HPDE6-E6E7 (cell line): ENCODE measurements at regions not wholly inside any gene's neighbourhood (a gene's known extent, or its start where the extent isn't known, plus 50 kb on each side); places are given as distances from the start of the nearest gene placed in this dataset.

Experiments used
- DNase-seq: peaks from one replicate; pipeline ENCODE4 v3.0.0; 2011; ENCODE audit warnings: missing footprints; ENCODE audit errors: extremely low spot score

DNA sequence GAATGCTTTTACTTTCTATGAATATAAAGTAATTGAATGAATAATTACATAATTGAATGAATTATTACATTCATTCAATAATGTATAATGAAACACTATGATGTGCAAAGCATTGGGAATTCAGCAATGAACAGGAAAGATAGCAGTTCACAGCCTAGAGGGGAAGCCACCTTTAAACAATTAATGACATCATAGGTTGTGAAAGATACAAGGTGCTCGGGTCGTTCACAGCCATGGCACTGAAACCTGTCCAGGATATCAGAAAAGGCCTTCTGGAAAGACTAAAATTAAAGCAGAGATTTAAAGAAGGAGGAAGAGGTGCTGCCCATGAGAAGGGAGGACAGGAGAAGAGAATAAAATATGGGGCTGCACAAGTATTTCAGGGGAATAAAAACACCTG, 171.4 kb upstream of the KLF4 start:
- DNase-seq = no peak

GRCh38 chr9:107653263-107653821, 163.8 kb upstream of the KLF4 start:
- DNase-seq = no peak

GRCh38 chr9:107650995-107651394, 161.4 kb upstream of the KLF4 start:
- DNase-seq = no peak

DNA sequence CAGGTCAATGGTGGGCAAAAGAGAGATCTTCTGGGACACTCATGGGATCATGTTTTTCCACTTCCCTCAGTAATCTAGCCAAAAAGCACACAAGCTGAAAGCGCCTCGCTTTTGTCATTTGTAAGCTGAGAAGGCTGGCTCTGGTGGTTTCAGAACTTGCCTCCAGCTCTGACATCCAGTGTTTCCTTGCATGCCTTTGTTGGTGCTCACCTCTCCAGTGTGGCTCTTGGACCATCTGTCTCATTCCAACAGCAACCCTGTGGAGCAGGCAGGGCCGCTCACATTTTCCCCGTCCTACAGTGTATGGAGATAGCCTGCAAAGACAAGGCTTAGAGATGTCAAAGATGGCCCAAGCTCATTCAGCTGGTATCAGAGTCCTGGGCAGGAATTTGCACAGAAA, 160.8 kb upstream of the KLF4 start:
- DNase-seq = no peak

GRCh38 chr9:107648153-107648715, 158.7 kb upstream of the KLF4 start:
- DNase-seq = no peak

DNA sequence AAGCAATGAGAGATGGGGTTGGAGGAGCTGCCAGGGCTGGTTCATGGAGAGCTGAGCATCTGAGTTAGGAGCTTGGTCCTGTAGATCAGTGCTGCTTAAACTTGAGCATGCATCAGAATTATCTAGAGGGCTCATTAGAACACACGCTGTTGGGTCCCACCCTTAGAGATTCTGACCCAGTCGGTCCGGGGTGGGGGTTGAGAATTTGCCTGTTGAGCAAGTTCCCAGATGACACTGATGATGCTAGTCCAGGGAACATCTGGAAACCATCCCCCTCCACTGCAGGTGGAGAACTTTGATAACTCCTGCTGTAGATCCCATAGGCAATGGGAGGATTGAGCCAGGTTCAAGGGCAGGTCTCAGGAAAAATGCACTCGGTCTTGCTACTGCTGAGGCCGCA, 158.0 kb upstream of the KLF4 start:
- DNase-seq = no peak

- DNase-seq = no peak
Measured at GRCh38 chr9:107647141-107647540, 157.6 kb upstream of the KLF4 start.

- DNase-seq = no peak
Measured at GRCh38 chr9:107645464-107645833, 155.9 kb upstream of the KLF4 start.

DNA sequence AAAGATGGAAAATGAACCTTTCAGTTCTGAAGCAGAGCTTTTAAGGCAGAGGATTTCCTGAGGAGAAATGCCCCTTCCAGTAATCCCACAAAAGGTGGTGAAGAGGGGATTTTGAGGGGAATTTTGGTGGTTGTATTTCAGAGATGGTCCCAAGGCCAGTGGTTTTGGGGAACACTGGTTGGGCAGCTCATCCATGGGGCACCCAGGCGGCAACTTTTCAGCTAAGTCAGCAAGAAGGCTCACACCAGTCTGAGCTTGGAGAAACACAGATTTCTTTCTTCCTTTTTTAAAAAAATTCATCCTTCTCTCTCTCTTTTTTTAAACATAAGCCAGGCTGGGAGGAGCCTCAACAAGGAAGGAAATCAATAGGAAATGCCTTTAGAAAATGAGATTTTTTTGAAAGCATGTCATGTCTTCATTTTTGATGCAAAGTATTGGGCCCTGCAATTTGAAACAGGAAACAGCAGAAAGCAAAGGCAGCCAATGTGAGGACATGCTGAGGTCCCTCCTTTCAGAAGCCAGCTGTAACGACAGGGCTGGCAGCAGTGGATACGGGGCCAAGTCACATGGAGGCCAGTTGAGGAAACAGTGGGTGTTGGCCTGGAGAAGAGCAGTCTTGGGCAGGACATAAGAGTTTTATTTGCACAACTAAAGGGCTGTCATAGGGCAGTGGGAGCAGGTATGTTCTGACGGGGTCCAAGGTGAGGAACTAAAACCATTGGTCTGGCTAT, 155.3 kb upstream of the KLF4 start:
- no peak for DNase-seq

DNA sequence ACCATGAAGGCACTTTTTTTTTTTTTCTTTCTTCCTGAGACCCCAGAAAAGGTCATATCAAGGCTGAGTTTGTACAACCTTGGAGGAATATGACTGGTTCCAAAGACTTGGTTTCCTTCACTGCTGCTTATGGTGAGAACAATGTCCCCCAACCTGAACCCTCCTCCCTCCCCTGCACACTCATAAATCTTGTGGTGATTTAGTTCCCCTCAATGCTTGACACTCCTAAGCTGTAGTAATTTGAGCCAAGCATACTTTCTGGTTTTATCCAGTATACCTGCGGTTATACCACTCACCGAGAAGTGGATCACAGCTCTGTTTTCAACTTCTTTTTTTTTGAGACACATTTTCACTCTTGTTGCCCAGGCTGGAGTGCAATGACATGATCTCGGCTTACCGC, 149.9 kb upstream of the KLF4 start:
- no peak for DNase-seq

DNA sequence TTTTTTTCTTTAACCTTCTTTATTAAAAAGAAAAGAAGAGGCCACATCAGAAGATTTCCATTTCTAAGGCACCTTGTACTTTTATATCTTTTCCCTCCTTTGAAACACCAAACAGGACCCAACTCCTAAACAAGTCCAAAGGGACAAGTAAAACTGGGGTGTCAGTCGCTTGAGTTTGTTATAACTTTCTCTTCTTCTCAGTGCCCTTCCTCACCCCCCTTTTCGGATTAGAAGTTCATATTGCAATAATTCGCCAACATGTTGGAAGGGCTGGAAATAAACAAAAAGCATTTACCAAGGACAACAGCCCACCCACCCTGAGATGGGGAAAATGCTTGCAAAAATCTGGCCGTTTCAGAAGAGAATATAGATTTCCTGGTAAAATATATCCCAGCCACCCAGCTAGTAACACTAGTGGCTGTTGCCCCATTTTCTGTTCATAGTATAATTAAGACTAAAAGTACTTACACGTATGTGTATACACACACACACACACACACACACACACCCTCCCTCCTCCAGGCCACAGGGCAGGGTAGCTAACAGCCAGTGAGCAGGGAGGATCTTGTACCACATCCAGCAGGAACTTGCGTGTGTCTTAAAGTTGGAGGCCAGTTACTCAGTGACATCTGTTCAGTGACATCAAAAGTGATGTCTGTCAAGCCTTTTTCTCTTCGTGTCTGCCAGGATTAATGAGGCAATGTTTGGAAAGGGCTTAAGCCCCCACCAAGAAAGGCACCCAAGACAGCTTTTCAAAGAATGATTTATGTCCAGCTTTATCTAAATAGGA, 149.1 kb upstream of the KLF4 start:
- no peak for DNase-seq

- DNase-seq = peak; percentile 44
Measured at GRCh38 chr9:107637421-107638420, 148.2 kb upstream of the KLF4 start.

GRCh38 chr9:107636571-107637381, 147.2 kb upstream of the KLF4 start:
- no peak for DNase-seq

GRCh38 chr9:107635803-107636174, 146.2 kb upstream of the KLF4 start:
- DNase-seq = no peak

DNA sequence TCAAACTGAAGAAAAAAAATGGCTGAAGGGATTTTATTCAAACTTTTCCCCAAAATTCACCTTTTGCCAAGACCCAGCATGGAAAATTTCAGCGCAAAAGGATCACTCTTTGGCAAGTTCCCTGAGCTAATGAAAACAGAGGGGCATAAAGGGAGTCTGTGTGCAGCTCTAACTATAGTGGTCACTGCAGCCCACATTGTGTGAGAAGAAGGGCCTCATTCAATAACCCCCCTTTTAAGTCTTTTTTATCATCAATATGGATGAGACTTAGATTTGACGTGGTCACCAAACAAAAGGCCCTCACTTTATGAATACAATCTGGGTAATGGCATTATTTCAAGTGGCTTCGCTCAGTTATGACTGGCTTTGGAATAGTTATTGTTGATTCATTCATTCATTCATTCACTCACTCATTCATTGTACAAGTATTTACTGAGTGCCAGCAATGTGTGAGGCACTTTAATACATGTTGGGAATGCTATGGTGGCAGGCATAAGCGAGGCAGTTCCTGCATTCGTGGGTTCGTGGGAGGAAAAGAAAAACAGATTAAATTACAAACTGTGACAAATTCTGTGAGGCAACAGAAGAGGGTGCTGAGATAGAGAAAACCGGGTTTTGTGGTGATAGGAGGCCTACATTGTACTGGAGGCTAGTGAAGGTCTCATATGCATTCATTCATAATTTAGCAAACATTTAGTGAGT, 145.7 kb upstream of the KLF4 start:
- no peak for DNase-seq

GRCh38 chr9:107633406-107633805, 143.8 kb upstream of the KLF4 start:
- DNase-seq = no peak

DNA sequence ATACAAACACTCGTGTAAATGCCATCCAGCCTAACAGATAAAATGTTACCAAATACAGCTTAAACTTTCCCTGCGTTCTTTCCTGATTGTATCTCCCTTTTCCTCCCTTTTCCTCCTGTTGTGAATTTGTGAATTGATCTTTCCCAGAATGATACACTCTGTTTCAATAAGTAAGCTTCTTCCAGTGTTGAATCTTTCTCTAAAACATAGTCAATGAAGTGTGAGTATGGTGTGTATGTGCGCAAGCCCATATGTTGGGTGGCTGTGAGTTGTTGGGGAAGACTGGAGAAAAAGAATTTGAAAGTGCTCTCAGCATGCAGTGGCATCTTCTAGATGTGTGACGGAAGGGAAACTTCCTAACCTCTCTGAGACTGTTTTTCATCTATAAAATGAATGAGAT, 143.1 kb upstream of the KLF4 start:
- no peak for DNase-seq

- no peak for DNase-seq
Measured at GRCh38 chr9:107632216-107632615, 142.6 kb upstream of the KLF4 start.

- DNase-seq = no peak
Measured at GRCh38 chr9:107631788-107632187, 142.2 kb upstream of the KLF4 start.

DNA sequence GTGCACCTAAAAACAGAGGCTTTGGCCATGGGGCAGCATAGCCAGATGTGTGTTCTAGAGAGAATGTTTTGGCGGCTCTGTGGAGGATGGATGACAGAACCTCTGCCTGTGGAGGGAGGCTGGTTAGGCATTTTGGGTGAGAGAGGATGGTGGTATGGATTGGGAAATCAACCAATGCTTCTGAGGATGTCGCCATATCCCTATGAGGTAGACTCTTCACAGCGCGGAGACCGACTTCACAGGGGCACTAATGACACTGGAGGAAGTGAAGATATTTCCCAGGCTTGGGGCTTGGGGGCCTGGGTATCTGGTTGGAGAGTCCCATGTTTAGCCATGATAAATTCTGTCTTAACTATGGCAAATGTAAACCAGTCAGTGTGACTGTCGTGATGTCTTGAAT, 140.6 kb upstream of the KLF4 start:
- no peak for DNase-seq
